CD14-positive monocyte (primary cell): ENCODE measurements at regions not wholly inside any gene's neighbourhood (a gene's known extent, or its start where the extent isn't known, plus 50 kb on each side); places are given as distances from the start of the nearest gene placed in this dataset.

Experiments used
- DNase-seq, 3 donors: peaks; one replicate each; pipeline ENCODE4 v3.0.0-alpha.2; 2011 to 2022
- H2AFZ ChIP-seq: 2 replicates; pipeline ENCODE4 v1.6.0; 2012; ENCODE audit warnings: mild to moderate bottlenecking, low read depth, low read length, inconsistent platforms; ENCODE audit not compliant: insufficient read depth, poor library complexity, severe bottlenecking
- H3K27ac ChIP-seq, 2 donors: 1 replicate in 1 of 2; 2 replicates in 1 of 2; pipeline ENCODE4 v1.5.1; 2012 to 2013; ENCODE audit warnings: low read length in 2 of 2, control low read depth in 1 of 2, inconsistent platforms in 1 of 2, low read depth in 1 of 2, mild to moderate bottlenecking in 1 of 2
- H3K27me3 ChIP-seq, 2 donors: one replicate each; pipeline versions ENCODE4 v1.6.0 to v1.6.1; 2011 to 2013; ENCODE audit warnings: low read length in 2 of 2; ENCODE audit not compliant: control insufficient read depth in 2 of 2, insufficient read depth in 2 of 2
- H3K36me3 ChIP-seq, 2 donors: replicated peaks in 1 of 2; 1 replicate in 1 of 2; 2 replicates in 1 of 2; pipeline versions ENCODE4 v1.5.1 to v1.6.1; 2012 to 2013; ENCODE audit warnings: low read length in 2 of 2, control low read depth in 1 of 2, inconsistent platforms in 1 of 2, mild to moderate bottlenecking in 1 of 2; ENCODE audit not compliant: insufficient read depth in 2 of 2, control insufficient read depth in 1 of 2
- H3K4me1 ChIP-seq, 2 donors: 1 replicate in 1 of 2; 2 replicates in 1 of 2; pipeline versions ENCODE4 v1.5.1 to v1.6.1; 2012 to 2013; ENCODE audit warnings: low read length in 2 of 2, control low read depth in 1 of 2, inconsistent platforms in 1 of 2, mild to moderate bottlenecking in 1 of 2, moderate library complexity in 1 of 2; ENCODE audit not compliant: insufficient read depth in 2 of 2, control insufficient read depth in 1 of 2
- H3K4me2 ChIP-seq: replicated peaks from 2 replicates; pipeline ENCODE3; 2012; ENCODE audit warnings: low read length, moderate library complexity, mild to moderate bottlenecking; ENCODE audit not compliant: poor library complexity, severe bottlenecking; ENCODE audit errors: extremely low read depth
- H3K4me3 ChIP-seq, 3 experiments: fragments of 200-600 bp in 1 of 3; sonication (generic) in 1 of 3; replicated peaks in 1 of 3; 1 replicate in 2 of 3; 2 replicates in 1 of 3; pipeline ENCODE4 v1.5.1; 2011 to 2013; ENCODE audit warnings: low read length in 3 of 3, mild to moderate bottlenecking in 3 of 3, control low read depth in 2 of 3, low read depth in 2 of 3, inconsistent platforms in 1 of 3, moderate library complexity in 1 of 3
- H3K79me2 ChIP-seq: 2 replicates; pipeline ENCODE4 v1.6.0; 2012; ENCODE audit warnings: mild to moderate bottlenecking, control low read depth, inconsistent platforms, low read length, moderate library complexity; ENCODE audit not compliant: insufficient read depth
- H3K9ac ChIP-seq: 2 replicates; pipeline ENCODE4 v1.6.0; 2017; ENCODE audit warnings: low read length, mild to moderate bottlenecking; ENCODE audit not compliant: insufficient read depth, poor library complexity, severe bottlenecking
- H3K9me3 ChIP-seq, 2 donors: replicated peaks in 1 of 2; 1 replicate in 1 of 2; 2 replicates in 1 of 2; pipeline versions ENCODE4 v1.5.1 to v1.6.1; 2012 to 2013; ENCODE audit warnings: low read length in 2 of 2, control low read depth in 1 of 2; ENCODE audit not compliant: control insufficient read depth in 1 of 2, insufficient read depth in 1 of 2
- H4K20me1 ChIP-seq: 2 replicates; pipeline ENCODE4 v1.6.0; 2012; ENCODE audit warnings: mild to moderate bottlenecking, low read length, control low read depth, moderate library complexity; ENCODE audit not compliant: insufficient read depth
- H3K27ac Mint-ChIP-seq, 7 donors: one replicate each; pipeline ENCODE4 v1.8.0; 2020; ENCODE audit warnings: mild to moderate bottlenecking in 7 of 7, mixed read lengths in 7 of 7, moderate library complexity in 6 of 7, inconsistent platforms in 2 of 7
- H3K27me3 Mint-ChIP-seq, 3 donors: one replicate each; pipeline ENCODE4 v1.8.0; 2021 to 2022; ENCODE audit warnings: low read depth in 3 of 3, mild to moderate bottlenecking in 3 of 3, mixed read lengths in 3 of 3, moderate library complexity in 3 of 3, inconsistent platforms in 1 of 3
- H3K36me3 Mint-ChIP-seq, 2 donors: one replicate each; pipeline ENCODE4 v1.8.0; 2020; ENCODE audit warnings: mixed read lengths in 2 of 2, inconsistent platforms in 1 of 2, mild to moderate bottlenecking in 1 of 2
- H3K4me1 Mint-ChIP-seq: one replicate; pipeline ENCODE4 v1.8.0; 2020; ENCODE audit warnings: mild to moderate bottlenecking, mixed read lengths
- H3K4me3 Mint-ChIP-seq, 2 donors: one replicate each; pipeline ENCODE4 v1.8.0; 2020; ENCODE audit warnings: mild to moderate bottlenecking in 2 of 2, mixed read lengths in 2 of 2, moderate library complexity in 1 of 2
- H3K9me3 Mint-ChIP-seq, 7 donors: one replicate each; pipeline ENCODE4 v1.8.0; 2020 to 2022; ENCODE audit warnings: mixed read lengths in 7 of 7, mild to moderate bottlenecking in 6 of 7, moderate library complexity in 6 of 7, inconsistent platforms in 2 of 7
- CTCF ChIP-seq: fragments of 200-600 bp; IDR thresholded peaks from one replicate; pipeline ENCODE4 v1.8.0; 2022; ENCODE audit warnings: antibody characterized with exemption, mild to moderate bottlenecking
- WGBS: methylation state at CpG from one replicate; pipeline ENCODE4 v1.1.5; 2013; ENCODE audit warnings: missing lambda C conversion rate; ENCODE audit not compliant: insufficient coverage; 5-methylcytosine and 5-hydroxymethylcytosine counted together
- intact Hi-C, 2 donors: fragments of 100-400 bp; cut with micrococcal nuclease; formaldehyde crosslinking; loops; one replicate each; pipeline versions ENCODE4 v1.15.0 to v1.15.1; 2023

- no peaks in the 10 kb centered on the region for H3K36me3 ChIP-seq
- intact Hi-C loops = no loop called here
- peak; percentile 37 to 68 (median 63) for DNase-seq
- H3K27me3 ChIP-seq = no peaks in the 10 kb centered on the region
- WGBS = 0% methylated on average over 3 of the region's 6 CpGs
- TF ChIP-seq CTCF = peak; percentile 98
- no peaks in the 10 kb centered on the region for H3K79me2 ChIP-seq
- H3K9me3 Mint-ChIP-seq = no peaks in the 10 kb centered on the region
- H3K4me3 Mint-ChIP-seq = no peak overlapping the region
- H3K27me3 Mint-ChIP-seq = peaks cover 0 to 9% (median 4%) of the 10 kb centered on the region in 3 donors
- H4K20me1 ChIP-seq = no peaks in the 10 kb centered on the region
- H3K9me3 ChIP-seq = no peaks in the 10 kb centered on the region
- no peaks in the 10 kb centered on the region for H3K36me3 Mint-ChIP-seq
- H3K4me1 Mint-ChIP-seq = peaks cover 8% of the 10 kb centered on the region
- H2AFZ ChIP-seq = peak overlapping the region; percentile 68
- no peak overlapping the region for H3K27ac ChIP-seq
- H3K4me1 ChIP-seq = no peaks in the 10 kb centered on the region
- peak overlapping the region in 1 of 7 donors; percentile 64 for H3K27ac Mint-ChIP-seq
- H3K9ac ChIP-seq = peak overlapping the region; percentile 8
- no peak overlapping the region for H3K4me3 ChIP-seq
- no peak overlapping the region for H3K4me2 ChIP-seq
These were observed 51.2 kb upstream of the CDH5 start for GRCh38 chr16:66315210-66315825.

GRCh38 chr16:66311306-66311705, 55.2 kb upstream of the CDH5 start:
- no peaks in the 10 kb centered on the region for H3K36me3 ChIP-seq
- no peak overlapping the region for H3K4me2 ChIP-seq
- no peaks in the 10 kb centered on the region for H3K9me3 ChIP-seq
- no peak overlapping the region for H3K27ac Mint-ChIP-seq
- H3K4me1 Mint-ChIP-seq = peaks cover 8% of the 10 kb centered on the region
- H3K27ac ChIP-seq = no peak overlapping the region
- no peaks in the 10 kb centered on the region for H3K36me3 Mint-ChIP-seq
- peaks cover 0 to 2% (median 0%) of the 10 kb centered on the region in 7 donors for H3K9me3 Mint-ChIP-seq
- H3K4me1 ChIP-seq = no peaks in the 10 kb centered on the region
- H3K27me3 Mint-ChIP-seq = peaks cover 0 to 7% (median 2%) of the 10 kb centered on the region in 3 donors
- DNase-seq = no peak
- H3K79me2 ChIP-seq = no peaks in the 10 kb centered on the region
- intact Hi-C loops = loop anchor here in 1 of 2 donors (5.0 kb wide), 1 partner anchor 34 kb away; no protein-coding TSS in a partner anchor
- no peaks in the 10 kb centered on the region for H4K20me1 ChIP-seq
- no peak overlapping the region for H3K9ac ChIP-seq
- TF ChIP-seq CTCF = no peak
- H2AFZ ChIP-seq = no peak overlapping the region
- no peaks in the 10 kb centered on the region for H3K27me3 ChIP-seq
- no peak overlapping the region for H3K4me3 ChIP-seq
- H3K4me3 Mint-ChIP-seq = no peak overlapping the region
